H7 (cell line): ENCODE measurements at regions not wholly inside any gene's neighbourhood (a gene's known extent, or its start where the extent isn't known, plus 50 kb on each side); places are given as distances from the start of the nearest gene placed in this dataset.
"Not testable (repeated sequence)": the region's sequence is repeated elsewhere in the genome, so short reads cannot be mapped to it uniquely, and the experiment has no call there.

Source experiments
- DNase-seq: peaks from one replicate; pipeline ENCODE4 v3.0.0; 2012
- H3K27me3 ChIP-seq: 2 replicates; pipeline ENCODE4 v1.6.0; 2011; ENCODE audit warnings: mild to moderate bottlenecking, low read length; ENCODE audit not compliant: control insufficient read depth, insufficient read depth
- H3K36me3 ChIP-seq: replicated peaks from 2 replicates; pipeline ENCODE4 v1.5.1; 2011; ENCODE audit warnings: low read length; ENCODE audit not compliant: control insufficient read depth, insufficient read depth
- H3K4me3 ChIP-seq: 2 replicates; pipeline ENCODE4 v1.5.1; 2011; ENCODE audit warnings: low read depth, mild to moderate bottlenecking, control low read depth, low read length, moderate library complexity; ENCODE audit not compliant: insufficient read depth

- not testable (repeated sequence) for H3K4me3 ChIP-seq, H3K36me3 ChIP-seq, DNase-seq, H3K27me3 ChIP-seq
Measured at GRCh38 chr6:113375466-113375865, 481.7 kb upstream of the MARCKS start.

GRCh38 chr6:113375950-113376846 lies 480.9 kb upstream of the MARCKS start:
- H3K4me3 ChIP-seq: no peak overlapping the region
- H3K27me3 ChIP-seq: no peaks in the 10 kb centered on the region
- H3K36me3 ChIP-seq: no peaks in the 10 kb centered on the region
- DNase-seq: no peak

- H3K27me3 ChIP-seq: no peaks in the 10 kb centered on the region
Measured at GRCh38 chr6:113376847-113377165, 480.3 kb upstream of the MARCKS start.

GRCh38 chr6:113377362-113377942 lies 479.7 kb upstream of the MARCKS start:
- DNase-seq: no peak
- H3K27me3 ChIP-seq: no peaks in the 10 kb centered on the region
- no peak overlapping the region for H3K4me3 ChIP-seq
- H3K36me3 ChIP-seq: no peaks in the 10 kb centered on the region

More at GRCh38 chr6:113376847-113377165, 480.3 kb upstream of the MARCKS start:
- Histone ChIP-seq H3K4me3 (no peak overlapping the region), H3K36me3 (no peaks in the 10 kb centered on the region)
- DNase-seq: no peak

- no peak overlapping the region for H3K4me3 ChIP-seq
- DNase-seq: no peak
- no peaks in the 10 kb centered on the region for H3K36me3 ChIP-seq
Measured at GRCh38 chr6:113380591-113380990, 476.6 kb upstream of the MARCKS start.

GRCh38 chr6:113381232-113381631 lies 475.9 kb upstream of the MARCKS start:
- H3K4me3 ChIP-seq: no peak overlapping the region
- no peaks in the 10 kb centered on the region for H3K27me3 ChIP-seq
- no peak for DNase-seq
- no peaks in the 10 kb centered on the region for H3K36me3 ChIP-seq

More at GRCh38 chr6:113380591-113380990, 476.6 kb upstream of the MARCKS start:
- no peaks in the 10 kb centered on the region for H3K27me3 ChIP-seq

- Histone ChIP-seq H3K36me3 (no peaks in the 10 kb centered on the region), H3K27me3 (no peaks in the 10 kb centered on the region), H3K4me3 (no peak overlapping the region)
- no peak for DNase-seq
Measured at GRCh38 chr6:113381959-113382358, 475.2 kb upstream of the MARCKS start.

GRCh38 chr6:113383701-113384100 lies 473.4 kb upstream of the MARCKS start:
- H3K4me3 ChIP-seq: no peak overlapping the region
- no peak for DNase-seq
- H3K27me3 ChIP-seq: no peaks in the 10 kb centered on the region
- H3K36me3 ChIP-seq: no peaks in the 10 kb centered on the region

- no peaks in the 10 kb centered on the region for H3K36me3 ChIP-seq
- H3K4me3 ChIP-seq: no peak overlapping the region
- no peak for DNase-seq
- no peaks in the 10 kb centered on the region for H3K27me3 ChIP-seq
Measured at GRCh38 chr6:113385020-113385431, 472.1 kb upstream of the MARCKS start.

GRCh38 chr6:113388996-113389395 lies 468.1 kb upstream of the MARCKS start:
- Histone ChIP-seq H3K4me3 (no peak overlapping the region), H3K27me3 (no peaks in the 10 kb centered on the region), H3K36me3 (no peaks in the 10 kb centered on the region)
- no peak for DNase-seq

GRCh38 chr6:113392551-113393055 lies 464.5 kb upstream of the MARCKS start:
- Histone ChIP-seq H3K36me3 (no peaks in the 10 kb centered on the region), H3K27me3 (no peaks in the 10 kb centered on the region), H3K4me3 (no peak overlapping the region)
- no peak for DNase-seq

- no peaks in the 10 kb centered on the region for H3K36me3 ChIP-seq
Measured at GRCh38 chr6:113394216-113394615, 462.9 kb upstream of the MARCKS start.

GRCh38 chr6:113394729-113395128 lies 462.4 kb upstream of the MARCKS start:
- H3K4me3 ChIP-seq: no peak overlapping the region
- H3K36me3 ChIP-seq: no peaks in the 10 kb centered on the region
- no peak for DNase-seq
- H3K27me3 ChIP-seq: no peaks in the 10 kb centered on the region

More at GRCh38 chr6:113394216-113394615, 462.9 kb upstream of the MARCKS start:
- DNase-seq: no peak
- Histone ChIP-seq H3K4me3 (no peak overlapping the region), H3K27me3 (no peaks in the 10 kb centered on the region)

GRCh38 chr6:113396730-113397129 lies 460.4 kb upstream of the MARCKS start:
- Histone ChIP-seq H3K4me3 (no peak overlapping the region), H3K36me3 (no peaks in the 10 kb centered on the region), H3K27me3 (no peaks in the 10 kb centered on the region)
- no peak for DNase-seq

GRCh38 chr6:113397236-113397635 lies 459.9 kb upstream of the MARCKS start:
- Histone ChIP-seq H3K27me3 (no peaks in the 10 kb centered on the region), H3K4me3 (no peak overlapping the region), H3K36me3 (no peaks in the 10 kb centered on the region)
- DNase-seq: no peak
